Fibroblast of skin of left biceps (primary cell): ENCODE measurements at regions not wholly inside any gene's neighbourhood (a gene's known extent, or its start where the extent isn't known, plus 50 kb on each side); places are given as distances from the start of the nearest gene placed in this dataset.

Experiments
- DNase-seq, 2 experiments: peaks; one replicate each; pipeline ENCODE4 v3.0.0-alpha.2; 2013; ENCODE audit warnings: low read depth in 2 of 2

- DNase-seq: no peak
Measured at GRCh38 chr13:84230568-84230967, 348.3 kb upstream of the SLITRK1 start.

- no peak for DNase-seq
Measured at GRCh38 chr13:84211048-84211447, 328.8 kb upstream of the SLITRK1 start.

GRCh38 chr13:84208246-84208910, 326.1 kb upstream of the SLITRK1 start:
- DNase-seq: no peak

DNA sequence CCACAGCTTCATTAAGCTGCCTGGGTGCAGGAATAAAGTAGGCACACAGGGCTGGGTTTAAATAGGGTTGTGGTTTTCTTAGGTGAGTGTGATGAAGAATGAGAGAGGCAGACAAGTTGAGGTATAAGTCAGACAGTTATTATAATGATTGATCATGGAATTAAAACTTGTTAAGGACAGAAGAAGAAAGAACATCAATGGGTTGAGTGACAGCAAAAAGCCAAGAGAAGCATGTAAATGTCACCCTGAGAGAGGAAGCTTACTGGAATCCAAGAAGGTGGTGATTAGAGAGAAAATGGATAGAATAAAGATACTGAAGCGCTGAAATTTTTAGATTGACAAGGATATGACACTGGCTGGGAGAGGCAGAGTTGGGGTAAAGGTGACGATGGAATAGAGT, 325.2 kb upstream of the SLITRK1 start:
- no peak for DNase-seq

DNA sequence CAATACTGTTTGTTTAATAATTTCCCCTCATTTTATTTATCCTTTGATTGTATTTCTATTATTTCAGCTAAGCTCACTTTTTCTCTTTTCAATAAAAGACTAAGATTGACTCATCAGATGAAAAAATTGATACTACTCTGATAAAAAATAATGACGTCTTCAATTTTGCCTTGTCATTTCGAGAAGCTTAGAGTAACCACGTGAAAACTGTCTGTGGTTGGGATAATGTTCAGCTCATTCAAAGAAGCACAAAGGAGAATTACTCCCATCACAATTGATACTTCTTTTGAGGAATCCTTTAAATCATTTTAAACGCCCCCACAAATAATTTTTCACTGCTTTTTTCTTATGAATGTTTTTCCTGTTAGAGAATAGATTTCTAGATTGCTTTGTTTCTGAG, 318.7 kb upstream of the SLITRK1 start:
- no peak for DNase-seq

DNA sequence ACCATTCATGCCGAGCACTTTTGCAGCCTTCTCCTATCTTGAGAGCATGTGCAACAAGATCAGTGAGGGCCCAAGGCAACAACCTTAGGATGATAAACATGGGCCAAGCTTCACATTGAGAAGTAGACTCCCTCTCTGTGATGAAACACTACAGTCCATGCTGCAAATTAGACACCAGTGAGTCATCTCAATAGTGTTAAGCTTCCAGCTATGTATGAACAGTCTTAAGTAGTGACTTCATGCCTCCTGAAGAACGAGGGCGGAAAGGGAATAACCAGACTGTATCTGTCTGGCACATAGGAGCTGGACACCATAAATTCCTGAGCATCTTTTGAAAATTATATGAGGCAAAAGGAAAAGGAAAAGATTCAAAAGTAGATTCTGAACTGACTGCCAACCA, 309.9 kb upstream of the SLITRK1 start:
- DNase-seq: peak; percentile 79 to 86

DNA sequence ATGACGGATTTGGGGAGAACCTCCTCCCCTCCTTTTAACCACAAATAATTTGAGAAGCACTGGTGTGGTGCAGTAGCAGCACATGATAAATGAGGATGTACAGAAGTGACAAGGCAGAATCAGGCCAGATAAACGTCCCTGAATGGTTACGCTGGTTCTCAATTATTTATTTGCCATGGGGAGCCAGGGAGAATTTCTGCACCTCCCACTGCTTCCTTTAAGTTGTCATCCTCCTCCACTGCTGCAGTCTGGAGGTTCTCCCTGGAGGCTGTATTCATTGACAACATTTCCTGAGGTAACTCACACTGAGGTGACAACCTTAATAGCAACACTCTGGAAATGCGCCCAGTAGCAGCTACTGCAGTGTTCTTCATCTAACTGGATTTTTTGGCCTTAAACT, 308.9 kb upstream of the SLITRK1 start:
- DNase-seq: no peak

- no peak for DNase-seq
Measured at GRCh38 chr13:84187626-84188025, 305.4 kb upstream of the SLITRK1 start.

- DNase-seq: no peak
Measured at GRCh38 chr13:84139561-84140158, 257.4 kb upstream of the SLITRK1 start.

DNA sequence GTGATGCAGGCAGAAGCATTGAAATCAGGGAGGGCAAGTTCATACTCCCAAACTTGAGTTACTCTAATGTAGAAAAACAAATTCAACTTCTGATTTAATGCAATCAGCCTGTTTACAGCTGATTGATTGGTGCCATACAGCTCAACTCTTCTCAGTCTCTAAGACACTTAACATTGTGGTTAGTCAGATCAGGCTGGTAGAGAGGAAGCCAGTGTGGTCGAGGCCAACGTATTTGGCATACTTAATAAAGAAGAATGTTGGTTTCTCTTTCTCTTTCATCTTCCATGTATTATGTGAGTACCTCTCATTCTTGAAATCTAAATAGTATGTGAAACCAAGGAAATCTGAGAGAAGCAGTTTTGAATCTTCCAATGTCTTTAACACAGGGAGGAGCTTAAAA, 255.0 kb upstream of the SLITRK1 start:
- no peak for DNase-seq

GRCh38 chr13:84136582-84136981, 254.3 kb upstream of the SLITRK1 start:
- DNase-seq: no peak

- no peak for DNase-seq
Measured at GRCh38 chr13:84132491-84132890, 250.2 kb upstream of the SLITRK1 start.

- DNase-seq: no peak
Measured at GRCh38 chr13:84131249-84131648, 249.0 kb upstream of the SLITRK1 start.

GRCh38 chr13:84130495-84131114, 248.3 kb upstream of the SLITRK1 start:
- no peak for DNase-seq

DNA sequence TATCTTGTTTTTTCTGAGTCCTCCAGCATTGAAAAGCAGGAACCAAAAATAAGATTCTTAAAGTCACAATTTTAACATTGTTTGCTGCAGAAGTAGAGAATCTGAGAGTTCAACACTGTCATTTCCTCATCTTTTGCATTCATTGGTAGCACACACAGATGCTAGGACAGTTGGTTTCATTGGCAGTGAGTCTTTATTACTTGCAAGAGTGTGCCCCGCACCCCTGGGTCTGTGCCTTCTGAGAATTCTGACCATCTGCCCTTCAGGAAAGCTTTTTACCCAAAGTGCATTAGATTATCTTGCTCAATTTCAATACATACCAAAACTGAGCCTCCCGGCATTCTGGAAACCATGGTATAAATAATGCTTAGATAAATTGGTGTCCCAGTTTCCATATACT, 247.7 kb upstream of the SLITRK1 start:
- DNase-seq: no peak

- DNase-seq: no peak
Measured at GRCh38 chr13:84127597-84128128, 245.4 kb upstream of the SLITRK1 start.

- DNase-seq: no peak
Measured at GRCh38 chr13:84126671-84127171, 244.4 kb upstream of the SLITRK1 start.

GRCh38 chr13:84121456-84121855, 239.2 kb upstream of the SLITRK1 start:
- DNase-seq: peak in 1 of 2 experiments; percentile 4

DNA sequence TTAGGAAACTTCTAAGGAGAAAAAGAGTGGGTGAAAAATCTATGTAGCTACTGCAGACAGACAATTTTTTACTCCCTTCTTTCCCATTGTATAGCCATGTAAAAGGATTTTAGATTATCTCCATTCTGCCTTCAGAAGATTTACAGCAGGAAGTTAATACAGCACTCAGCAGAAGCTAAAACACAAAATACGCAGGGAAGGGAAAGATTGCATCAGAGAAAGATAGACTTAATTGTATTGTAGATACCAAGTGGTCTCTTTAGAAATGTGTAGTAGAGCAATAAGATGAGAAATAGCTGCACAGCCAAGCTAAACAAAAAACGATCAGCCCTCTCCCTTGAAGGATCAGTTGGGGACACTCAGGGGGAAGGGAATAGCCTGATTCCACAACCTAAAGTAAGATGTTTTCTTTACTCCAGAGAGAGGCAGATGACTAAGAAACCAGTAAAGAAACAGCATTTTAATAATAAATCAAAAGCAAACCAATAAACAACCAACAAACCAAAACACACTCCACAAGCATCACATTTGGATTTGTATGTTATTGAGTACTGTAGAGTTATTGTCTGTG, 236.7 kb upstream of the SLITRK1 start:
- DNase-seq: no peak

DNA sequence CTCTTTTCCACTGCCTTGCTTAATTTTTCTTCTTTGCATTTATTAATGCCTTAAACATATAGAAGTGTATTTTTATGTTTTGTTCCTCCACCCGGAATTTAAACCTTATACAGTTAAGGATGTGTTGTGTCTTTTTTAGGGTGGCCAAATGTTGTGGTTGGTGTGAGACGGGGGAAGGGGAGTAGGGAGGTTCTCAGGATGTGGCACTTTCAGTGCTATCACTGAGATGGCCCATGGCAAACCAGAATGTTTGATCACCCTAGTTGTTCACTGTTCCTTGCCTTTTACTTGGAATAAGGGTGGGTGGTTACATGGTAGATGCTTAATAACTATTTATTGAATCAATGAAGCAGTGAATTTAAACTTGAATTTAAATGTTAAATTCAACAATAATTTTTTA, 216.0 kb upstream of the SLITRK1 start:
- DNase-seq: no peak

DNA sequence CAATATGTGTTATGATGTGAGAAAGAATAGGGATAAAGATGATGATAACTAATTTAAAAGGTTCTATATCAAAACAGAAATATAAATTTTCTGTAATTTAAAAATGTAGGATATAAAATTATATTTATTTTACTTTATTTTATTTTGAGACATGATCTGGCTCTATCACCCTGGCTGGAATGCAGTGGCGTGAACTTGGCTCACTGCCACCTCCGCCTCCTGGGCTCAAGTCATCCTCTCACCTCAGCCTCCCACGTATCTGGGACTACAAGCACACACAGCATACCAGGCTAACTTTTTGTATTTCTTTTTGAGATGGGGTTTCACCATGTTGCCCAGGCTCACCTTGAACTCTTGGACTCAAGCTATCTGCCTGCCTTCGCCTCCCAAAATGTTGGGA, 214.9 kb upstream of the SLITRK1 start:
- DNase-seq: no peak

DNA sequence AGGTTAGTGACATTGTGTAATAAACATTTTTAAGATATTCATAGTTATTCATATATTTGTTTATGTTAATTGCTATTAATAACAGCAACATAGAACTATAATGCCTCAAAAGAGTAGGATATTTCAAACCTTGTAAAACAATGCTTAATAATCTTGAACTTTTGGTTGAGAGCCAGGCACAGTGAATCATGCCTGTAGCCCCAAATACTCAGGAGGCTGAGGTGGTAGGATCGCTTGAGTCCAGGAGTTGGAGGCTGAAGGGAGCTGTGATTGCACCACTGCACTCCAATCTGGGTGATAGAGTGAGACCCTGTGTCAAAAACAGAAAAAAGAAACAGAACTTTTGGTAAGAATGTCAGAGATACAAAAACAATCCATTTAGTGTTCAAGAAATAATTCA, 213.9 kb upstream of the SLITRK1 start:
- DNase-seq: no peak

DNA sequence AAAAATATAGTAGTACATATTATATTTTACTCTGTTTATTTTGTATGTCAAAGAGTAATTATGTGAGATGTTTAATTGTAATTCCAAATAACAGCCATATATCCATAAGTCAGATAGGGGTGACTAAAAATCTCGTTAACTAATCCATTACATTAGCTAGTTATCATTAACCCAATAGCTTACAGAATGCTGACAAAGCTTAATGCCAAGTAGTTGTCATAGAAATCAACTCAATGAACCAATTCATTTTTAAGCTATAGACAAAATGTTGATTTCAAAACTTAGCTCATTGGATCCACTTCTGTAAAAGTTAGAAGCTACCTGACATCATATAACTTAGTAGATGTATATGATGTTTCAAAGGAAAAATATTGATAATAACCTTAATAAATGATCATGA, 206.7 kb upstream of the SLITRK1 start:
- no peak for DNase-seq
